Mesendoderm (in vitro differentiated cells): ENCODE measurements at regions not wholly inside any gene's neighbourhood (a gene's known extent, or its start where the extent isn't known, plus 50 kb on each side); places are given as distances from the start of the nearest gene placed in this dataset.
"Not testable (repeated sequence)": the region's sequence is repeated elsewhere in the genome, so short reads cannot be mapped to it uniquely, and the experiment has no call there.

Experiments used
- DNase-seq: peaks from one replicate; pipeline ENCODE4 v3.0.0; 2013
- H2AK5ac ChIP-seq: 2 replicates; pipeline ENCODE4 v1.6.1; 2013; ENCODE audit warnings: low read length, inconsistent platforms
- H2BK120ac ChIP-seq: 2 replicates; pipeline ENCODE4 v1.6.1; 2013; ENCODE audit warnings: low read depth, mild to moderate bottlenecking, low read length, moderate library complexity, mixed read lengths
- H2BK15ac ChIP-seq: replicated peaks from 2 replicates; pipeline ENCODE4 v1.6.1; 2013; ENCODE audit warnings: low read depth, mild to moderate bottlenecking, moderate library complexity
- H2BK5ac ChIP-seq: 2 replicates; pipeline ENCODE4 v1.6.1; 2013; ENCODE audit warnings: low read length, inconsistent platforms
- H3K18ac ChIP-seq: 2 replicates; pipeline ENCODE4 v1.6.1; 2013; ENCODE audit warnings: mild to moderate bottlenecking, low read length, mixed read lengths
- H3K23ac ChIP-seq: one replicate; pipeline ENCODE4 v1.6.1; 2013; ENCODE audit warnings: low read length
- H3K27ac ChIP-seq: 2 replicates; pipeline ENCODE4 v1.5.1; 2013; ENCODE audit warnings: low read depth, mild to moderate bottlenecking, inconsistent platforms, low read length, moderate library complexity
- H3K27me3 ChIP-seq: 2 replicates; pipeline ENCODE4 v1.6.1; 2013; ENCODE audit warnings: low read length, control low read depth, mild to moderate bottlenecking, inconsistent platforms; ENCODE audit not compliant: insufficient read depth, poor library complexity
- H3K36me3 ChIP-seq: 2 replicates; pipeline ENCODE4 v1.6.1; 2013; ENCODE audit warnings: low read length, inconsistent platforms; ENCODE audit not compliant: control insufficient read depth, insufficient read depth
- H3K4ac ChIP-seq: one replicate; pipeline ENCODE4 v1.6.1; 2013; ENCODE audit warnings: low read depth, mild to moderate bottlenecking, low read length, moderate library complexity
- H3K4me1 ChIP-seq: 2 replicates; pipeline ENCODE4 v1.6.1; 2013; ENCODE audit warnings: low read depth, low read length, inconsistent platforms; ENCODE audit not compliant: control insufficient read depth
- H3K4me2 ChIP-seq: 2 replicates; pipeline ENCODE4 v1.6.1; 2013; ENCODE audit warnings: low read length
- H3K4me3 ChIP-seq: 2 replicates; pipeline ENCODE4 v1.5.1; 2013; ENCODE audit warnings: mild to moderate bottlenecking, low read length
- H3K56ac ChIP-seq: one replicate; pipeline ENCODE4 v1.6.1; 2013; ENCODE audit warnings: low read length
- H3K79me1 ChIP-seq: 2 replicates; pipeline ENCODE4 v1.6.1; 2013; ENCODE audit warnings: low read length, inconsistent platforms
- H3K79me2 ChIP-seq: 2 replicates; pipeline ENCODE4 v1.6.1; 2013; ENCODE audit warnings: mild to moderate bottlenecking, low read length; ENCODE audit not compliant: control insufficient read depth, insufficient read depth
- H3K9ac ChIP-seq: 2 replicates; pipeline ENCODE4 v1.6.1; 2013; ENCODE audit warnings: low read length, inconsistent platforms
- H4K5ac ChIP-seq: one replicate; pipeline ENCODE4 v1.6.1; 2013; ENCODE audit warnings: low read length
- H4K8ac ChIP-seq: one replicate; pipeline ENCODE4 v1.6.1; 2013; ENCODE audit warnings: low read depth, mild to moderate bottlenecking, control low read depth, low read length, moderate library complexity
- WGBS: extraction: QIAGEN DNeasy Blood & Tissue Kit; methylation state at CpG from one replicate; pipeline ENCODE4 v1.1.7; 2013; ENCODE audit warnings: low lambda C conversion rate, missing lambda C conversion rate; ENCODE audit not compliant: insufficient coverage; ENCODE audit errors: extremely low coverage; 5-methylcytosine and 5-hydroxymethylcytosine counted together

DNA sequence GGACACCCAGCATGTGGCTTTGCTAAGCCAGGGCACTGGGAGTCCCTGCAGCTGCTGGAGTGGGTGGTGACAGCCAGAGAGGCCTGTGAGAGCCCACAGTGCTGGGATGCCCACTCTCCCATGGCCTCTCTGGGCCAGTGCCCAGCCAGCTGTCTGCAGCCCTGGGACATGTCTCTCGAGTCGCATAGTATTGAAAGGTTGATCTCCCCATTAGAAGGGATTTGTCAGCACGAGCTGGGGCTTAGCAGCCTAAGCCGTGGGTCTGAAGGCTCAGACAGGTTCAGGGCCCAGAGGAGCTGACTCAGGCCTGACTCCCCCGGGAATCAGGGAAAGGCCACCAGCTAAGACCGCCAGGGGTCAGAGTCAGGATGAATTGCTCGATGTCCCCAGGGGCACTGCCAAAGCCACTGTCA, 53.5 kb downstream of the FOXD2 start:
- Histone ChIP-seq H2BK120ac (no peak overlapping the region), H3K27me3 (no peaks in the 10 kb centered on the region), H2BK5ac (no peak overlapping the region), H3K23ac (no peak overlapping the region), H3K36me3 (no peaks in the 10 kb centered on the region), H2AK5ac (no peak overlapping the region), H3K56ac (no peak overlapping the region), H3K9ac (no peak overlapping the region), H3K18ac (no peak overlapping the region), H3K4me2 (no peak overlapping the region), H3K4ac (no peak overlapping the region), H4K5ac (no peak overlapping the region), H3K79me2 (no peaks in the 10 kb centered on the region), H3K4me1 (no peaks in the 10 kb centered on the region), H2BK15ac (no peak overlapping the region), H4K8ac (no peak overlapping the region), H3K79me1 (no peaks in the 10 kb centered on the region), H3K4me3 (no peak overlapping the region), H3K27ac (no peak overlapping the region)
- peak; percentile 9 for DNase-seq
- WGBS = no CpG with 5 or more reads among the region's 7 CpGs

DNA sequence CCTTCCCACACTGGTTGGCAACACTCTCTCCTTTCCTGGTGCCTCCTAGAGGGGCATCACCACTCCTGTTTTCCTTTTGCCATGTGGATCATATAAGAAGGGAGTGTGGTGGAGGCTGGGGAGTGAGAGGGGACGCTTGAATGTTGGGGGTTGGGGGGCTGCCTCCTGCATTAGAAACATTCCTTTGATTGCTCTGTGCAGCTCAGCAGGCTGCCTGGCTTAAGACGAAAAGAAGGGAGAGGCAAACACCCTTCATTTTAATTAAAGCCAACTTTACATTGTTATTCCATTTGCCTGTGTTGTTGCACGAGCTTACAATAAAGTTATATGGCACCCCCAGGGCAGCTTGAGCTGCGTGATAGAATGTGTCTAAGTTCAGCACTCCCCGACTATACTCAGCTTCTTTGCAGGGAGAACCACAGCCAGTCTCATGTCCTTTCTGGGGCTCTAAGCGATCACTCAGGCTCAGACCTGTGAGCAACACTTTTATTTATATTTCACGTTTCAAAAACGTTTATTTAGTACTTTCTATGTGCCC, 57.4 kb downstream of the FOXD2 start:
- Histone ChIP-seq H2BK5ac (no peak overlapping the region), H3K4me1 (no peaks in the 10 kb centered on the region), H4K5ac (no peak overlapping the region), H3K4me2 (no peak overlapping the region), H4K8ac (no peak overlapping the region), H3K79me1 (no peaks in the 10 kb centered on the region), H3K4ac (no peak overlapping the region), H3K18ac (no peak overlapping the region), H3K27me3 (no peaks in the 10 kb centered on the region), H2AK5ac (no peak overlapping the region), H2BK120ac (no peak overlapping the region), H3K27ac (no peak overlapping the region), H3K79me2 (no peaks in the 10 kb centered on the region), H3K4me3 (no peak overlapping the region), H3K9ac (no peak overlapping the region), H3K56ac (no peak overlapping the region), H2BK15ac (no peak overlapping the region), H3K23ac (no peak overlapping the region), H3K36me3 (no peaks in the 10 kb centered on the region)
- no CpG with 5 or more reads among the region's 8 CpGs for WGBS
- no peak for DNase-seq

- Histone ChIP-seq H4K5ac (no peak overlapping the region), H3K79me1 (no peaks in the 10 kb centered on the region), H3K4me3 (no peak overlapping the region), H3K23ac (no peak overlapping the region), H3K36me3 (no peaks in the 10 kb centered on the region), H3K9ac (no peak overlapping the region), H3K56ac (no peak overlapping the region), H4K8ac (no peak overlapping the region), H2BK120ac (no peak overlapping the region), H3K4me1 (no peaks in the 10 kb centered on the region), H3K18ac (no peak overlapping the region), H2BK5ac (no peak overlapping the region), H3K27me3 (no peaks in the 10 kb centered on the region), H2AK5ac (no peak overlapping the region), H3K4me2 (no peak overlapping the region), H3K27ac (no peak overlapping the region), H3K4ac (no peak overlapping the region), H2BK15ac (no peak overlapping the region), H3K79me2 (no peaks in the 10 kb centered on the region)
- DNase-seq = no peak
- no CpG with 5 or more reads among the region's 3 CpGs for WGBS
Observed at GRCh38 chr1:47498551-47498950, 60.7 kb downstream of the FOXD2 start.

GRCh38 chr1:47501069-47501468, 63.2 kb downstream of the FOXD2 start:
- no peak overlapping the region for H3K4ac ChIP-seq
- no peak overlapping the region for H3K23ac ChIP-seq
- no peak overlapping the region for H2BK15ac ChIP-seq
- H2BK120ac ChIP-seq = no peak overlapping the region
- H3K27ac ChIP-seq = no peak overlapping the region
- no peak overlapping the region for H4K5ac ChIP-seq
- no peak overlapping the region for H3K4me3 ChIP-seq
- H3K4me2 ChIP-seq = no peak overlapping the region
- no peak overlapping the region for H3K56ac ChIP-seq
- DNase-seq = no peak
- H3K36me3 ChIP-seq = no peaks in the 10 kb centered on the region
- H3K79me1 ChIP-seq = no peaks in the 10 kb centered on the region
- no peak overlapping the region for H2AK5ac ChIP-seq
- no peaks in the 10 kb centered on the region for H3K79me2 ChIP-seq
- WGBS = no CpG with 5 or more reads among the region's 5 CpGs
- H3K18ac ChIP-seq = no peak overlapping the region
- H2BK5ac ChIP-seq = no peak overlapping the region
- no peak overlapping the region for H3K9ac ChIP-seq
- no peaks in the 10 kb centered on the region for H3K4me1 ChIP-seq
- no peak overlapping the region for H4K8ac ChIP-seq
- H3K27me3 ChIP-seq = no peaks in the 10 kb centered on the region

GRCh38 chr1:47502746-47503370, 65.0 kb downstream of the FOXD2 start:
- Histone ChIP-seq H3K18ac (no peak overlapping the region), H3K4ac (no peak overlapping the region), H3K79me1 (no peaks in the 10 kb centered on the region), H3K27ac (no peak overlapping the region), H3K56ac (no peak overlapping the region), H3K4me2 (no peak overlapping the region), H3K4me1 (no peaks in the 10 kb centered on the region), H3K23ac (no peak overlapping the region), H3K27me3 (peaks cover 10% of the 10 kb centered on the region), H2BK120ac (no peak overlapping the region), H4K8ac (no peak overlapping the region), H3K36me3 (no peaks in the 10 kb centered on the region), H2BK5ac (no peak overlapping the region), H4K5ac (no peak overlapping the region), H2BK15ac (no peak overlapping the region), H2AK5ac (no peak overlapping the region), H3K79me2 (no peaks in the 10 kb centered on the region), H3K9ac (no peak overlapping the region), H3K4me3 (no peak overlapping the region)
- WGBS = no CpG with 5 or more reads among the region's 12 CpGs
- DNase-seq = no peak

DNA sequence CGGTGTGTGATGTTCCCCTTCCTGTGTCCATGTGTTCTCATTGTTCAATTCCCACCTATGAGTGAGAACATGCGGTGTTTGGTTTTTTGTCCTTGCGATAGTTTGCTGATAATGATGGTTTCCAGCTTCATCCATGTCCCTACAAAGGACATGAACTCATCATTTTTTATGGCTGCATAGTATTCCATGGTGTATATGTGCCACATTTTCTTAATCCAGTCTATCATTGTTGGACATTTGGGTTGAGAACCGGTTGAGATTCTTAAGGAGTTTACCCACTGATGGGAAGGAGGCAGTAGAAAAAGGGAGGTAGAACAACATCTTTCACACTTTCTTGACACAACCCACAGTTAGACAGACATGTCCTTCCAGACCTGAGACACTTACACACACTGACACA, 67.0 kb downstream of the FOXD2 start:
- WGBS = no CpG with 5 or more reads among the region's 4 CpGs
- H3K27ac ChIP-seq, H3K4me1 ChIP-seq, DNase-seq, H3K23ac ChIP-seq, H2BK5ac ChIP-seq, H3K36me3 ChIP-seq, H3K4ac ChIP-seq, H3K56ac ChIP-seq, H4K5ac ChIP-seq, H3K4me2 ChIP-seq, H3K79me1 ChIP-seq, H4K8ac ChIP-seq, H2AK5ac ChIP-seq, H2BK15ac ChIP-seq, H3K79me2 ChIP-seq, H2BK120ac ChIP-seq, H3K18ac ChIP-seq, H3K4me3 ChIP-seq, H3K9ac ChIP-seq: not testable (repeated sequence)
- H3K27me3 ChIP-seq = peaks cover 14% of the 10 kb centered on the region
